Gastroesophageal sphincter (tissue), 3 donors: ENCODE measurements at regions not wholly inside any gene's neighbourhood (a gene's known extent, or its start where the extent isn't known, plus 50 kb on each side); places are given as distances from the start of the nearest gene placed in this dataset.

Experiments used
- EP300 ChIP-seq: sonication (generic); formaldehyde crosslinking; IDR thresholded peaks from one replicate; pipeline ENCODE4 v1.6.1; 2017; ENCODE audit warnings: antibody characterized with exemption, mild to moderate bottlenecking
- POLR2AphosphoS5 ChIP-seq: sonication (generic); formaldehyde crosslinking; IDR thresholded peaks from one replicate; pipeline ENCODE4 v1.6.1; 2017; ENCODE audit warnings: antibody characterized with exemption
- TF ChIP-seq, protein P1 (sequence below), 4 experiments: fragments of 200-600 bp in 2 of 4; fragments of 450-650 bp in 2 of 4; sonication (generic) in 1 of 4; IDR thresholded peaks; one replicate each; pipeline ENCODE4 v1.5.1; 2017 to 2019; ENCODE audit warnings: antibody characterized with exemption in 4 of 4, mild to moderate bottlenecking in 2 of 4, moderate library complexity in 2 of 4

DNA sequence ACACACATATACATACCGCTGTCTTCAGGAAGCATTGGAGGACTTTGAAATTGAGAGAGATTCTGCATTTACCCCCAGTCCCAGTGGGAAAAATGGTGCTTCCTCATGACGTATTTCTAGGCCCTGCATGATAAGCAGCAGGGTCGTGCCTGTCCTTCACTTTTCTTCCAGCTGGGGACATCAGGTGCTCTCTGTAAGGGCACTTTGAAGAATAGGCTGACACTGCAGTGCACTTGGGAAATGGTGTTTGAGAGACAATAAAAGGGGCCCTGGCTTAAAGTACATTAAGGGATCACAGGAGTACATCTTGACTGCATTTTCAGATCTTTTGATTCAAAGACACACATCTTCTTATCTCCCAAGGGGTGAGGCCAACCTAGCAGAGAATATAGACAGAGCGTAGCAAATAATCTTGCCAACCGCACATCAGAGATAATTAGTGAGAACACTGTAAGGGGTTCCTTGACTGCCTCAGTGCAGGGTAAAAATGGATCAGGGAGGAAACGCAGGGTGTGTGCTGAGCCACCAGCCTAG is 437.9 kb downstream of the CSNK1G3 start:
- TF ChIP-seq, protein P1, sequence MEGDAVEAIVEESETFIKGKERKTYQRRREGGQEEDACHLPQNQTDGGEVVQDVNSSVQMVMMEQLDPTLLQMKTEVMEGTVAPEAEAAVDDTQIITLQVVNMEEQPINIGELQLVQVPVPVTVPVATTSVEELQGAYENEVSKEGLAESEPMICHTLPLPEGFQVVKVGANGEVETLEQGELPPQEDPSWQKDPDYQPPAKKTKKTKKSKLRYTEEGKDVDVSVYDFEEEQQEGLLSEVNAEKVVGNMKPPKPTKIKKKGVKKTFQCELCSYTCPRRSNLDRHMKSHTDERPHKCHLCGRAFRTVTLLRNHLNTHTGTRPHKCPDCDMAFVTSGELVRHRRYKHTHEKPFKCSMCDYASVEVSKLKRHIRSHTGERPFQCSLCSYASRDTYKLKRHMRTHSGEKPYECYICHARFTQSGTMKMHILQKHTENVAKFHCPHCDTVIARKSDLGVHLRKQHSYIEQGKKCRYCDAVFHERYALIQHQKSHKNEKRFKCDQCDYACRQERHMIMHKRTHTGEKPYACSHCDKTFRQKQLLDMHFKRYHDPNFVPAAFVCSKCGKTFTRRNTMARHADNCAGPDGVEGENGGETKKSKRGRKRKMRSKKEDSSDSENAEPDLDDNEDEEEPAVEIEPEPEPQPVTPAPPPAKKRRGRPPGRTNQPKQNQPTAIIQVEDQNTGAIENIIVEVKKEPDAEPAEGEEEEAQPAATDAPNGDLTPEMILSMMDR (IDR thresholded peaks at IDR 0.05), result no peak
- TF ChIP-seq EP300 (no peak), POLR2AphosphoS5 (no peak)
